Neural cell (in vitro differentiated cells): ENCODE measurements at regions not wholly inside any gene's neighbourhood (a gene's known extent, or its start where the extent isn't known, plus 50 kb on each side); places are given as distances from the start of the nearest gene placed in this dataset.

Experiments
- H2AFZ ChIP-seq: fragments of 200-600, 300-800 bp; sonication (generic), shearing (Covaris generic); 2 replicates; pipeline ENCODE4 v1.6.0; 2014; ENCODE audit warnings: low read depth, mild to moderate bottlenecking, antibody characterized with exemption, low read length, moderate library complexity
- H3F3A ChIP-seq: fragments of 200-600 bp; shearing (Covaris generic); 2 replicates; pipeline ENCODE4 v1.6.1; 2016; ENCODE audit warnings: mild to moderate bottlenecking, moderate library complexity, mixed read lengths, antibody characterized with exemption, low read length; ENCODE audit not compliant: insufficient read depth, poor library complexity, severe bottlenecking
- H3K27ac ChIP-seq: fragments of 200-600, 300-800 bp; sonication (generic), shearing (Covaris generic); 2 replicates; pipeline ENCODE4 v1.5.1; 2014; ENCODE audit warnings: mild to moderate bottlenecking, low read length, moderate library complexity
- H3K27me3 ChIP-seq: fragments of 300-800, 200-600 bp; sonication (generic), shearing (Covaris generic); 2 replicates; pipeline ENCODE4 v1.6.0; 2014; ENCODE audit warnings: mild to moderate bottlenecking, low read depth, low read length, moderate library complexity; ENCODE audit not compliant: insufficient read depth
- H3K36me3 ChIP-seq: fragments of 300-800, 200-600 bp; sonication (generic), shearing (Covaris generic); 2 replicates; pipeline ENCODE4 v1.5.1; 2014; ENCODE audit warnings: mild to moderate bottlenecking, antibody characterized with exemption, low read length, moderate library complexity; ENCODE audit not compliant: insufficient read depth
- H3K4me2 ChIP-seq: fragments of 300-800, 200-600 bp; sonication (generic), shearing (Covaris generic); 2 replicates; pipeline ENCODE4 v1.6.0; 2014; ENCODE audit warnings: mild to moderate bottlenecking, low read length
- H3K4me3 ChIP-seq: fragments of 300-800, 200-600 bp; sonication (generic), shearing (Covaris generic); 2 replicates; pipeline ENCODE4 v1.5.1; 2014; ENCODE audit warnings: mild to moderate bottlenecking, low read length, moderate library complexity
- H3K79me2 ChIP-seq: fragments of 200-600 bp; shearing (Covaris generic); replicated peaks from 2 replicates; pipeline ENCODE4 v1.6.0; 2014; ENCODE audit warnings: mild to moderate bottlenecking, low read length, moderate library complexity; ENCODE audit not compliant: insufficient read depth
- H3K9ac ChIP-seq: fragments of 300-800, 200-600 bp; sonication (generic), shearing (Covaris generic); 2 replicates; pipeline ENCODE4 v1.6.1; 2016; ENCODE audit warnings: mild to moderate bottlenecking, low read length, mixed read lengths
- H3K9me2 ChIP-seq: fragments of 200-600 bp; shearing (Covaris generic); 2 replicates; pipeline ENCODE4 v1.6.1; 2016; ENCODE audit warnings: mild to moderate bottlenecking, low read length, mixed read lengths; ENCODE audit not compliant: insufficient read depth
- H3K9me3 ChIP-seq: fragments of 200-600, 300-800 bp; sonication (generic), shearing (Covaris generic); 2 replicates; pipeline ENCODE4 v1.6.1; 2016; ENCODE audit warnings: mild to moderate bottlenecking, mixed run types, low read length, moderate library complexity, mixed read lengths
- H4K20me1 ChIP-seq: fragments of 200-600 bp; shearing (Covaris generic); 2 replicates; pipeline ENCODE4 v1.6.1; 2016; ENCODE audit warnings: mild to moderate bottlenecking, mixed run types; ENCODE audit not compliant: insufficient read depth
- CTCF ChIP-seq: fragments of 450-650 bp; IDR thresholded peaks from 2 replicates; pipeline ENCODE4 v1.5.1; 2014; ENCODE audit warnings: antibody characterized with exemption, mild to moderate bottlenecking, moderate library complexity; ENCODE audit not compliant: poor library complexity, severe bottlenecking
- EP300 ChIP-seq: fragments of 450-650 bp; conservative IDR thresholded peaks from 2 replicates; pipeline ENCODE4 v1.6.1; 2014; ENCODE audit warnings: antibody characterized with exemption, mild to moderate bottlenecking, moderate library complexity; ENCODE audit not compliant: poor library complexity, severe bottlenecking
- EZH2 ChIP-seq: fragments of 200-600, 300-800 bp; shearing (Covaris generic), sonication (generic); IDR thresholded peaks from 2 replicates; pipeline ENCODE4 v1.6.1; 2014; ENCODE audit warnings: antibody characterized with exemption, low read length, borderline replicate concordance, mild to moderate bottlenecking; ENCODE audit not compliant: insufficient read depth, poor library complexity, severe bottlenecking
- MXI1 ChIP-seq: fragments of 450-650 bp; conservative IDR thresholded peaks from 2 replicates; pipeline ENCODE4 v1.6.1; 2014; ENCODE audit warnings: antibody characterized with exemption, mild to moderate bottlenecking; ENCODE audit not compliant: poor library complexity, severe bottlenecking
- POLR2AphosphoS5 ChIP-seq: IDR thresholded peaks from 2 replicates; pipeline ENCODE4 v1.6.1; 2012
- RAD21 ChIP-seq: fragments of 450-650 bp; conservative IDR thresholded peaks from 2 replicates; pipeline ENCODE4 v1.6.1; 2014; ENCODE audit warnings: antibody characterized with exemption, mild to moderate bottlenecking, moderate library complexity
- SMC3 ChIP-seq: fragments of 450-650 bp; conservative IDR thresholded peaks from 2 replicates; pipeline ENCODE4 v1.6.1; 2014; ENCODE audit warnings: antibody characterized with exemption, mild to moderate bottlenecking, moderate library complexity; ENCODE audit not compliant: poor library complexity
- TAF1 ChIP-seq: IDR thresholded peaks from 2 replicates; pipeline ENCODE4 v1.6.1; 2012; ENCODE audit warnings: low read depth
- TF ChIP-seq, protein P1 (sequence below): IDR thresholded peaks from 2 replicates; pipeline ENCODE4 v1.6.1; 2012; ENCODE audit warnings: borderline replicate concordance

- H3K4me2 ChIP-seq: no peak overlapping the region
- H3K27ac ChIP-seq: no peak overlapping the region
- H3K36me3 ChIP-seq: no peaks in the 10 kb centered on the region
- no peaks in the 10 kb centered on the region for H3F3A ChIP-seq
- H3K9me2 ChIP-seq: no peaks in the 10 kb centered on the region
- no peaks in the 10 kb centered on the region for H3K79me2 ChIP-seq
- H3K27me3 ChIP-seq: no peaks in the 10 kb centered on the region
- H3K9ac ChIP-seq: no peak overlapping the region
- H4K20me1 ChIP-seq: no peaks in the 10 kb centered on the region
- H2AFZ ChIP-seq: no peak overlapping the region
- H3K4me3 ChIP-seq: no peak overlapping the region
- TF ChIP-seq RAD21 (no peak), CTCF (no peak), EZH2 (no peak)
- TF ChIP-seq, protein P1, sequence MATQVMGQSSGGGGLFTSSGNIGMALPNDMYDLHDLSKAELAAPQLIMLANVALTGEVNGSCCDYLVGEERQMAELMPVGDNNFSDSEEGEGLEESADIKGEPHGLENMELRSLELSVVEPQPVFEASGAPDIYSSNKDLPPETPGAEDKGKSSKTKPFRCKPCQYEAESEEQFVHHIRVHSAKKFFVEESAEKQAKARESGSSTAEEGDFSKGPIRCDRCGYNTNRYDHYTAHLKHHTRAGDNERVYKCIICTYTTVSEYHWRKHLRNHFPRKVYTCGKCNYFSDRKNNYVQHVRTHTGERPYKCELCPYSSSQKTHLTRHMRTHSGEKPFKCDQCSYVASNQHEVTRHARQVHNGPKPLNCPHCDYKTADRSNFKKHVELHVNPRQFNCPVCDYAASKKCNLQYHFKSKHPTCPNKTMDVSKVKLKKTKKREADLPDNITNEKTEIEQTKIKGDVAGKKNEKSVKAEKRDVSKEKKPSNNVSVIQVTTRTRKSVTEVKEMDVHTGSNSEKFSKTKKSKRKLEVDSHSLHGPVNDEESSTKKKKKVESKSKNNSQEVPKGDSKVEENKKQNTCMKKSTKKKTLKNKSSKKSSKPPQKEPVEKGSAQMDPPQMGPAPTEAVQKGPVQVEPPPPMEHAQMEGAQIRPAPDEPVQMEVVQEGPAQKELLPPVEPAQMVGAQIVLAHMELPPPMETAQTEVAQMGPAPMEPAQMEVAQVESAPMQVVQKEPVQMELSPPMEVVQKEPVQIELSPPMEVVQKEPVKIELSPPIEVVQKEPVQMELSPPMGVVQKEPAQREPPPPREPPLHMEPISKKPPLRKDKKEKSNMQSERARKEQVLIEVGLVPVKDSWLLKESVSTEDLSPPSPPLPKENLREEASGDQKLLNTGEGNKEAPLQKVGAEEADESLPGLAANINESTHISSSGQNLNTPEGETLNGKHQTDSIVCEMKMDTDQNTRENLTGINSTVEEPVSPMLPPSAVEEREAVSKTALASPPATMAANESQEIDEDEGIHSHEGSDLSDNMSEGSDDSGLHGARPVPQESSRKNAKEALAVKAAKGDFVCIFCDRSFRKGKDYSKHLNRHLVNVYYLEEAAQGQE: no peak
- no peaks in the 10 kb centered on the region for H3K9me3 ChIP-seq
These were observed 160.1 kb upstream of the LRP1B start for GRCh38 chr2:142290931-142291330.

DNA sequence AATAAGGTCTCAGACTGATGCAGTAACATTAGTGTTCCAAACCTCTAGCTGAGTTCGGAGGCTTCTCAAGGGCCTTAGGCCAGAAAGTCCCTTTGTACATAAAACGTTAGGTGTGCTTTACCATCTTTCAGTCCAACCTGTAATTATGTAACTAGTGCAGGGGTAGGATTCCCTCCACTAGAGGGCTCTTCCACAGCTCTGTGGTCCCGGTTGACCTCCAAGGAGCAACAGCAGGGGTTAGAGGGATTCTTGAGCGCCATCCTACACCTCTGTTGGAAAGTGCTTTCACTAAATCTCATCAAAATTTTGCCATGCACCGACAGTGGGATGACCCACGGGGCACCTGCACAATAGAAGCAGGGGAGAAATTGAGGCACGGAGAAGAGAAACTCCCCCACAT is 155.8 kb upstream of the LRP1B start:
- Histone ChIP-seq H3K9ac (no peak overlapping the region), H3K27me3 (no peaks in the 10 kb centered on the region), H3K4me3 (no peak overlapping the region), H3K27ac (no peak overlapping the region), H3F3A (no peaks in the 10 kb centered on the region), H3K36me3 (no peaks in the 10 kb centered on the region), H3K9me2 (no peaks in the 10 kb centered on the region), H3K4me2 (no peak overlapping the region), H3K9me3 (no peaks in the 10 kb centered on the region), H3K79me2 (no peaks in the 10 kb centered on the region), H2AFZ (no peak overlapping the region), H4K20me1 (no peaks in the 10 kb centered on the region)
- TF ChIP-seq EP300 (no peak), TAF1 (no peak), RAD21 (no peak), MXI1 (no peak), CTCF (no peak), EZH2 (no peak), SMC3 (no peak), POLR2AphosphoS5 (no peak)
- TF ChIP-seq, protein P1: no peak
